Lower leg skin (tissue), 4 donors: ENCODE measurements at regions not wholly inside any gene's neighbourhood (a gene's known extent, or its start where the extent isn't known, plus 50 kb on each side); places are given as distances from the start of the nearest gene placed in this dataset.

Source experiments
- DNase-seq, 2 donors: peaks; one replicate each; pipeline ENCODE4 v3.0.0-alpha.2; 2019; ENCODE audit warnings: low spot score in 2 of 2
- H3K4me3 ChIP-seq: fragments of 200-600 bp; sonication (generic); 2 replicates; pipeline ENCODE4 v1.5.1; 2017; ENCODE audit warnings: mild to moderate bottlenecking, low read depth; ENCODE audit not compliant: poor library complexity, severe bottlenecking
- POLR2A ChIP-seq, 2 donors: fragments of 450-650 bp; IDR thresholded peaks; one replicate each; pipeline ENCODE4 v1.6.1; 2016 to 2017; ENCODE audit warnings: antibody characterized with exemption in 2 of 2, mild to moderate bottlenecking in 1 of 2, moderate library complexity in 1 of 2
- WGBS, 2 donors: methylation state at CpG; one replicate each; pipeline ENCODE4 v1.1.5; 2018; 5-methylcytosine and 5-hydroxymethylcytosine counted together
- intact Hi-C: fragments of 100-400 bp; cut with DNase I; formaldehyde crosslinking; loops from one replicate; pipeline ENCODE4 v1.15.0; 2023; ENCODE audit warnings: low total_unique reads
- TF ChIP-seq, protein P1 (sequence below), 3 donors: fragments of 450-650 bp; IDR thresholded peaks; one replicate each; pipeline ENCODE4 v1.5.1; 2016; ENCODE audit warnings: antibody characterized with exemption in 3 of 3, mild to moderate bottlenecking in 3 of 3, moderate library complexity in 2 of 3

DNA sequence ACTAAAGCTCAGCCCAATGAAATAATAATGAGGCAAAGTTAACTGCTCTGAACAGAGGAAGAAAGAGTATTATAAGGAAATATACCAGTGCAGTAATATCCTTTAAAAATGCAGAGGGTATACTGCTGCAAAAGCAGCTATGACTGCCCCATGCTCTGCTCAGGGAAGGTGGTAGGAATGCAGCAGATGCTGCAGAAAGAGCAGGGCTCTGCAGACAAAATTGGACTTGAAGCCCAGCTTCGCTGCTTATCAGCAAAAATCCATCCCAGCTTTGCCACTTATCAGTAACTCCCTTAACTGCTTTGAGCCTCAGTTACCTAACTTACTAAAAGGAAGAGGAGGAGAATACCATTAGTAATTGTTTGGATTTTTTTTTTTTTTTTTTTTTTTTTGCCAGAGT lies 533.8 kb upstream of the CDH5 start:
- no peak for DNase-seq
- no peak overlapping the region for H3K4me3 ChIP-seq
- intact Hi-C loops, result no loop called here
- WGBS, 2 donors, result 91% methylated on average over 1 of the region's 1 CpG
- TF ChIP-seq, protein P1, sequence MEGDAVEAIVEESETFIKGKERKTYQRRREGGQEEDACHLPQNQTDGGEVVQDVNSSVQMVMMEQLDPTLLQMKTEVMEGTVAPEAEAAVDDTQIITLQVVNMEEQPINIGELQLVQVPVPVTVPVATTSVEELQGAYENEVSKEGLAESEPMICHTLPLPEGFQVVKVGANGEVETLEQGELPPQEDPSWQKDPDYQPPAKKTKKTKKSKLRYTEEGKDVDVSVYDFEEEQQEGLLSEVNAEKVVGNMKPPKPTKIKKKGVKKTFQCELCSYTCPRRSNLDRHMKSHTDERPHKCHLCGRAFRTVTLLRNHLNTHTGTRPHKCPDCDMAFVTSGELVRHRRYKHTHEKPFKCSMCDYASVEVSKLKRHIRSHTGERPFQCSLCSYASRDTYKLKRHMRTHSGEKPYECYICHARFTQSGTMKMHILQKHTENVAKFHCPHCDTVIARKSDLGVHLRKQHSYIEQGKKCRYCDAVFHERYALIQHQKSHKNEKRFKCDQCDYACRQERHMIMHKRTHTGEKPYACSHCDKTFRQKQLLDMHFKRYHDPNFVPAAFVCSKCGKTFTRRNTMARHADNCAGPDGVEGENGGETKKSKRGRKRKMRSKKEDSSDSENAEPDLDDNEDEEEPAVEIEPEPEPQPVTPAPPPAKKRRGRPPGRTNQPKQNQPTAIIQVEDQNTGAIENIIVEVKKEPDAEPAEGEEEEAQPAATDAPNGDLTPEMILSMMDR (IDR thresholded peaks at IDR 0.05), result no peak
- TF ChIP-seq POLR2A (IDR thresholded peaks at IDR 0.05), result no peak

DNA sequence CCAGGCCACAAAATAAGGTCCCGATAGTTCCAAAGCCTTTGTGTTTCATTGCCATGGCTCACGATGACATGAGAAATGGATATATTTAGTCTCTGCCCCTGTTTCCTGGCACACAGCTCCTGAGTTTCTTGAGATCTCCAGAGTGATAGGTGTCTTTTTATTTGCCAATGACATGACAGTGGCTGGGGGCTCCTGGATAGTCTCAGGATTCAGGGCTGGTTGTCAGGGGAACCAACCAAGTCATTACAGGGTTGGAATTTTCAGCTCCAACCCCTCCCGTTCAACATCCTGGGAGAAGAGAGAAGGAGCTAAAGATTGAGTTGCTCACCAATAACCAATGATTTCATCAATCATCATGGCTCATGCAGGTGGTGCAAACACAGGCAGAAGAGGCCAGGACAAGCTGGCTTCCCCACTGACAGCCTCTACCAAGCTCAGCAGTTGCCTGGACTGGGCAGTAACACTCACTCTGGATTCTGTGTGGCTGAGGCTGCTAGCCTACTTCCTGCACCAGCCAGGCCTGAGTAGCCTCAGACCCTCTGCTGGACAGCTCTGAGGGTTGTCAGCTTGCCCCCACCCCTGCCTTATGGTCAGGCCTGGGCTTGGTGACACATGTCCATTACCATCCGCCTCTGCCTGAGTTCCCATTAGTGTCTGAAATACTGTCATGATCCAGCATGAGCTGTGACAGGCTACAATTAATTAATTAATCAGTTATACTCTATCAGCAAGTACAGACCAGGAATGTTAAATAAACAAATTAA lies 534.4 kb upstream of the CDH5 start:
- DNase-seq, result no peak
- intact Hi-C loops, result no loop called here
- H3K4me3 ChIP-seq, result no peak overlapping the region
- TF ChIP-seq, protein P1 (IDR thresholded peaks at IDR 0.05), result no peak
- TF ChIP-seq POLR2A (IDR thresholded peaks at IDR 0.05), result no peak
- 89 to 96% methylated on average over 4 of the region's 4 CpGs for WGBS, 2 donors

DNA sequence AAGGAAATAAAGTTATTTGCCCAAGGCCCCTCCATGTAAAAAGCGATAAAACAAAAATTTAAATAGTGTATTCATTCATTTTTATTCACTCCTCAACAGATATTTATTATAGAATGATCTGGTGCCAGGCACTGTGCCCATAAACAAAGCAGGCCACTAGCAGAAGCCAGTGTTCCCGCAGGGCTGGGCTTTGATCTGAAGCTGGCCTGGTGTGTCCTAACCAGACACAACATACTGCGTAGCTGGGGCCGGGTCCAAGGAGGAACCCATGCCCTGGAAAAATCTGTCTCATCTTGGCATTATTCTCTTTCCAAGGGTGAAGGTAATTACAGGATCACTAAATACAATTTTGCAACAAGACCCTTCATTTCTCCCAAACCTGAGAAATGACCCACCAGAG lies 537.4 kb upstream of the CDH5 start:
- TF ChIP-seq, protein P1 (IDR thresholded peaks at IDR 0.05), result no peak
- no peak for TF ChIP-seq POLR2A (IDR thresholded peaks at IDR 0.05)
- DNase-seq, result no peak
- intact Hi-C loops, result no loop called here
- 60 to 65% methylated on average over 4 of the region's 4 CpGs for WGBS, 2 donors
- no peak overlapping the region for H3K4me3 ChIP-seq

DNA sequence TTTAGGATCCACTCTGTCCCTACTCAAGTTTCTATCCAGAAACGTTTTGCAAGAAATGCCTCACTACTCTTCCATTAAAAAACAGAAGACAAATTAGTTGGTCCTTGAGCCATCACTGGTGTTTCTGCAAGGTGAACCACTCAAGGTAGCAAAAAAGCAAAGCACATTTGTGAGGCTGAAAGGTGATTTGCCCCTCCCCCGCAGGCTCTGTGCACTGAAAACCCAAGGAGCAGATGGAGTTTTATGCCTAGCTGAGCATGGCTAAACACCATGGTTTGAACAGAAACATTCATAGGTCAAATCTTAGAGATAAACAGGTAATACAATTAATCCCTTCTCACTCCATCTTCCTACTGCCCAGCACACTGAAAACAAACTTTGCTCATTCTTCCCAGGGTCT lies 538.2 kb upstream of the CDH5 start:
- H3K4me3 ChIP-seq, result no peak overlapping the region
- intact Hi-C loops, result no loop called here
- TF ChIP-seq POLR2A (IDR thresholded peaks at IDR 0.05), result no peak
- TF ChIP-seq, protein P1 (IDR thresholded peaks at IDR 0.05), result no peak
- no peak for DNase-seq
- WGBS, 2 donors, result 35 to 81% methylated on average over 2 of the region's 2 CpGs

DNA sequence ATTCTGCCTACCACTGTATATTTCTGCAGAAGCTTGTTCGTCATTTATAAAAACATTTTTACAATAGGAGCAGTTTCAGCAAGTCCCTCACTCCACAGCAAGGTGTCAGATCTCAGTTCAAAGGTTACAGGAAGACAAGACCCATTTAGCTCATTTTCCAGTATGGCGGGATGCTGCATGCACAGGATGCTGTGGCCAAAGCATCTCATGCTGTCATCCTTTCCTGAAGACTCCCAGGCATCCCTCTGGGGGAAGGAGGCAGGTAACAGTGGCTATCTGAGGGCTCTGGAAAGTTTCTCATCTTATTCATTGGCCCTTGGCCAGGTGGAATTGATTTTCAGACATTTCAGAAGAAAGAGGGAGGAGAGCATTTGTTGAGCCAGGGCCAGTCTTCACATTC lies 539.3 kb upstream of the CDH5 start:
- intact Hi-C loops, result no loop called here
- TF ChIP-seq, protein P1 (IDR thresholded peaks at IDR 0.05), result no peak
- no peak for TF ChIP-seq POLR2A (IDR thresholded peaks at IDR 0.05)
- WGBS, 2 donors, result 88 to 95% methylated on average over 2 of the region's 2 CpGs
- no peak overlapping the region for H3K4me3 ChIP-seq
- DNase-seq, result no peak
